ENCODE measurements at regions not wholly inside any gene's neighbourhood (a gene's known extent, or its start where the extent isn't known, plus 50 kb on each side); places are given as distances from the start of the nearest gene placed in this dataset.

DNA sequence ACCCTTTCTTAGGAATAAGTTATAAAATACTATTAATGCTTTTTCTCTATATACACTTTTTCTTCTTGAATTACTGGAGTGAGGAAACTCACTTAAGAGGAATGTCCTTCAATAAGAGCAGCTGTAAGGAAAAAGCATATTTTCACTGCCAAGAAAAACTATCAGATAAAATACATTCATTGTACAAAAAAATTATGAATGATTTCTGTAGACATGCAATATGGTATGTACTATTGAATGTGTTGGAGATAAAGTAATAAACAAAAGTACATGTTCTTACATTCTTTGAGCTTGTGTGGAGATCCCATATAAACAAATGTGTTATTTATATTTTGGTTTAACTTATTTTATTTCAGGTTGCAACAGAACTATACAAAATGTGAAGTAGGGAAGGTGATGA lies 241.0 kb upstream of the ZNF717 start:
- DNase-seq (ENCODE audit: low read depth, low spot score) (no peak), FAIRE-seq (no peak), ATAC-seq (no peak)
- Histone ChIP-seq H3K4me1 (ENCODE audit: control insufficient read depth, insufficient read depth, low read length) (no peaks in the 10 kb centered on the region), H3K79me2 (ENCODE audit: control insufficient read depth, insufficient read depth, low read length) (no peaks in the 10 kb centered on the region), H3K9ac (ENCODE audit: control insufficient read depth, insufficient read depth, low read length) (no peak overlapping the region), H3K4me3 (no peak overlapping the region), H3K9me3 (replicated peaks; ENCODE audit: control insufficient read depth, insufficient read depth, low read length) (no peaks in the 10 kb centered on the region), H4K20me1 (ENCODE audit: control insufficient read depth, insufficient read depth) (no peaks in the 10 kb centered on the region), H3K36me3 (ENCODE audit: control insufficient read depth in 2 of 2, insufficient read depth in 2 of 2, low read length in 1 of 2) (no peaks in the 10 kb centered on the region), H2AFZ (ENCODE audit: control insufficient read depth, low read depth, low read length) (no peak overlapping the region), H3K4me2 (ENCODE audit: control insufficient read depth, insufficient read depth) (no peak overlapping the region), H3K27me3 (replicated peaks in 1 of 2; ENCODE audit: control insufficient read depth in 2 of 2, insufficient read depth in 2 of 2, low read length in 1 of 2) (no peaks in the 10 kb centered on the region), H3K27ac (ENCODE audit: control insufficient read depth, insufficient read depth) (no peak overlapping the region)
- ChIA-PET RAD21 (ENCODE audit: unreplicated experiment) (no interaction called here), CTCF (interaction anchor here (0.7 to 1.3 kb wide), 2 partner anchors 10 to 59 kb away, joined by 3 read pairs; no protein-coding TSS in a partner anchor), POLR2A (no interaction called here), SMC1A (ENCODE audit: uncharacterized antibody, unreplicated experiment) (no interaction called here)
- no TSS peak for BruUV-seq (replicated peaks)
- intact Hi-C loops (cut with micrococcal nuclease; ENCODE audit: unreplicated experiment) = no loop called here
- in situ Hi-C loops (cut with MboI) = no loop called here
- TF ChIP-seq SIN3A (IDR thresholded peaks at IDR 0.05; ENCODE audit: low read depth, low read length) = no peak
- TF ChIP-seq, protein P1, sequence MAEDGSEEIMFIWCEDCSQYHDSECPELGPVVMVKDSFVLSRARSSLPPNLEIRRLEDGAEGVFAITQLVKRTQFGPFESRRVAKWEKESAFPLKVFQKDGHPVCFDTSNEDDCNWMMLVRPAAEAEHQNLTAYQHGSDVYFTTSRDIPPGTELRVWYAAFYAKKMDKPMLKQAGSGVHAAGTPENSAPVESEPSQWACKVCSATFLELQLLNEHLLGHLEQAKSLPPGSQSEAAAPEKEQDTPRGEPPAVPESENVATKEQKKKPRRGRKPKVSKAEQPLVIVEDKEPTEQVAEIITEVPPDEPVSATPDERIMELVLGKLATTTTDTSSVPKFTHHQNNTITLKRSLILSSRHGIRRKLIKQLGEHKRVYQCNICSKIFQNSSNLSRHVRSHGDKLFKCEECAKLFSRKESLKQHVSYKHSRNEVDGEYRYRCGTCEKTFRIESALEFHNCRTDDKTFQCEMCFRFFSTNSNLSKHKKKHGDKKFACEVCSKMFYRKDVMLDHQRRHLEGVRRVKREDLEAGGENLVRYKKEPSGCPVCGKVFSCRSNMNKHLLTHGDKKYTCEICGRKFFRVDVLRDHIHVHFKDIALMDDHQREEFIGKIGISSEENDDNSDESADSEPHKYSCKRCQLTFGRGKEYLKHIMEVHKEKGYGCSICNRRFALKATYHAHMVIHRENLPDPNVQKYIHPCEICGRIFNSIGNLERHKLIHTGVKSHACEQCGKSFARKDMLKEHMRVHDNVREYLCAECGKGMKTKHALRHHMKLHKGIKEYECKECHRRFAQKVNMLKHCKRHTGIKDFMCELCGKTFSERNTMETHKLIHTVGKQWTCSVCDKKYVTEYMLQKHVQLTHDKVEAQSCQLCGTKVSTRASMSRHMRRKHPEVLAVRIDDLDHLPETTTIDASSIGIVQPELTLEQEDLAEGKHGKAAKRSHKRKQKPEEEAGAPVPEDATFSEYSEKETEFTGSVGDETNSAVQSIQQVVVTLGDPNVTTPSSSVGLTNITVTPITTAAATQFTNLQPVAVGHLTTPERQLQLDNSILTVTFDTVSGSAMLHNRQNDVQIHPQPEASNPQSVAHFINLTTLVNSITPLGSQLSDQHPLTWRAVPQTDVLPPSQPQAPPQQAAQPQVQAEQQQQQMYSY (CRISPR knock-in tag; IDR thresholded peaks at IDR 0.05) = no peak
- no peak for TF ChIP-seq SMARCA5 (IDR thresholded peaks at IDR 0.05)
- TF ChIP-seq TCF7 (IDR thresholded peaks at IDR 0.05; ENCODE audit: borderline replicate concordance) = no peak

DNA sequence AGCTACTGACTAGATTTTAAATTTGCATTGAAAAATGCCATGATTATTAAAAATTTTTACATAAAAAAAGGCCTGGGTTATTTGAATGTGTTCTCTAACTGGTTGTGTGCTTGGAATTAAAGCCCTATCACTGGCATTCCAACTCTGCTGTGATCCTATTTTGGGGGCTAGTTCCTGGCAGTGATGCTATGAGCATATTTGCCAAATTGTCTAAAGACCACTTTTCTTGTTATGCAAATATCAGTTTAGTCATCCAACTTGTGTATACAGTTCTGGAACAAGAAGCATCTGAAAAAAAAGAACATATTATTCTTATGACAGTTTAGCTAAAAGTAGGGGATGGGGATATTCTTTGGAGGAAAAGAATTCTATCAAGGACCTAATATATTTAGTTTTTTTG lies 243.4 kb upstream of the ZNF717 start:
- ChIA-PET SMC1A (ENCODE audit: uncharacterized antibody, unreplicated experiment) (no interaction called here), CTCF (interaction anchor here (1.3 kb wide), 1 partner anchor 15 kb away, joined by 4 read pairs; no protein-coding TSS in a partner anchor), POLR2A (no interaction called here), RAD21 (ENCODE audit: unreplicated experiment) (no interaction called here)
- BruUV-seq (replicated peaks) = no TSS peak
- H3K4me3 ChIP-seq = no peak overlapping the region
- no peaks in the 10 kb centered on the region for H3K36me3 ChIP-seq (ENCODE audit: control insufficient read depth in 2 of 2, insufficient read depth in 2 of 2, low read length in 1 of 2)
- H3K27ac ChIP-seq (ENCODE audit: control insufficient read depth, insufficient read depth) = no peak overlapping the region
- no peaks in the 10 kb centered on the region for H3K79me2 ChIP-seq (ENCODE audit: control insufficient read depth, insufficient read depth, low read length)
- H3K9me3 ChIP-seq (replicated peaks; ENCODE audit: control insufficient read depth, insufficient read depth, low read length) = no peaks in the 10 kb centered on the region
- in situ Hi-C loops (cut with MboI) = no loop called here
- H3K4me2 ChIP-seq (ENCODE audit: control insufficient read depth, insufficient read depth) = no peak overlapping the region
- DNase-seq (ENCODE audit: low read depth, low spot score) = no peak
- H2AFZ ChIP-seq (ENCODE audit: control insufficient read depth, low read depth, low read length) = no peak overlapping the region
- H3K9ac ChIP-seq (ENCODE audit: control insufficient read depth, insufficient read depth, low read length) = no peak overlapping the region
- no peaks in the 10 kb centered on the region for H3K27me3 ChIP-seq (replicated peaks in 1 of 2; ENCODE audit: control insufficient read depth in 2 of 2, insufficient read depth in 2 of 2, low read length in 1 of 2)
- H3K4me1 ChIP-seq (ENCODE audit: control insufficient read depth, insufficient read depth, low read length) = no peaks in the 10 kb centered on the region
- no peak for ATAC-seq
- no peaks in the 10 kb centered on the region for H4K20me1 ChIP-seq (ENCODE audit: control insufficient read depth, insufficient read depth)
- intact Hi-C loops (cut with micrococcal nuclease; ENCODE audit: unreplicated experiment) = no loop called here
- FAIRE-seq = no peak
- TF ChIP-seq RBBP5 (conservative IDR thresholded peaks at IDR 0.05) (no peak), CTCF (IDR thresholded peaks at IDR 0.05 in 2 of 3, conservative IDR thresholded peaks at IDR 0.05 in 1 of 3; ENCODE audit: control insufficient read depth in 2 of 3, extremely low read depth in 1 of 3, insufficient read depth in 1 of 3, low read depth in 3 of 3, low read length in 3 of 3) (no peak), STAT3 (IDR thresholded peaks at IDR 0.05; ENCODE audit: low read depth, low read length) (no peak), SIN3A (IDR thresholded peaks at IDR 0.05; ENCODE audit: low read depth, low read length) (no peak), E4F1 (IDR thresholded peaks at IDR 0.05; ENCODE audit: borderline replicate concordance, partially characterized antibody) (no peak), MYC (IDR thresholded peaks at IDR 0.05; ENCODE audit: insufficient read depth, insufficient read length, insufficient replicate concordance, low read length, severe bottlenecking) (no peak), PAX8 (IDR thresholded peaks at IDR 0.05) (no peak), CBX3 (IDR thresholded peaks at IDR 0.05; ENCODE audit: borderline replicate concordance, low read depth) (no peak)
